ENCODE measurements at regions not wholly inside any gene's neighbourhood (a gene's known extent, or its start where the extent isn't known, plus 50 kb on each side); places are given as distances from the start of the nearest gene placed in this dataset.

DNA sequence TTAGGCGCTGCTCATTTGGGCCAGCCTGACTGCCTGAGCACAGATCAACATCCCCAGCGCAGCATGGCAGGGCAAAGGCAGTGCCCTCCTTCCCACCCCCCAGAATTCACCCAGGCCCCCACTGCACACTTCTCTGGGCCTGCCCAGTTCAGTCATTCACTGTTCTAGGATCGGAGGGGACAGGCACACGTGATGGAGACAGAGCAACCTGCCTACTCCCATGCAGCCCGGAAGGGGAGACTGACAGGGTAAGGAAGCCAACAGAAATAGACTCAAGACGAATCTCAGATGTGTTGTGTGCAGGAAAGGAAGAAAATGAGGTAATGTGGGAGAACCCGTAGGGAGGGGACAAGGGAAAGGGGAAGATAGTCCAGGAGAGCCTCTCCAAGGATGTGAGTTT lies 59.2 kb upstream of the LYRM9 start:
- no peak for TF ChIP-seq EZH2phosphoT487 (IDR thresholded peaks at IDR 0.05; ENCODE audit: borderline replicate concordance, low read depth, low read length)
- TF ChIP-seq, protein P1, sequence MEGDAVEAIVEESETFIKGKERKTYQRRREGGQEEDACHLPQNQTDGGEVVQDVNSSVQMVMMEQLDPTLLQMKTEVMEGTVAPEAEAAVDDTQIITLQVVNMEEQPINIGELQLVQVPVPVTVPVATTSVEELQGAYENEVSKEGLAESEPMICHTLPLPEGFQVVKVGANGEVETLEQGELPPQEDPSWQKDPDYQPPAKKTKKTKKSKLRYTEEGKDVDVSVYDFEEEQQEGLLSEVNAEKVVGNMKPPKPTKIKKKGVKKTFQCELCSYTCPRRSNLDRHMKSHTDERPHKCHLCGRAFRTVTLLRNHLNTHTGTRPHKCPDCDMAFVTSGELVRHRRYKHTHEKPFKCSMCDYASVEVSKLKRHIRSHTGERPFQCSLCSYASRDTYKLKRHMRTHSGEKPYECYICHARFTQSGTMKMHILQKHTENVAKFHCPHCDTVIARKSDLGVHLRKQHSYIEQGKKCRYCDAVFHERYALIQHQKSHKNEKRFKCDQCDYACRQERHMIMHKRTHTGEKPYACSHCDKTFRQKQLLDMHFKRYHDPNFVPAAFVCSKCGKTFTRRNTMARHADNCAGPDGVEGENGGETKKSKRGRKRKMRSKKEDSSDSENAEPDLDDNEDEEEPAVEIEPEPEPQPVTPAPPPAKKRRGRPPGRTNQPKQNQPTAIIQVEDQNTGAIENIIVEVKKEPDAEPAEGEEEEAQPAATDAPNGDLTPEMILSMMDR (conservative IDR thresholded peaks at IDR 0.05; ENCODE audit: low read length) = no peak

All from OCI-LY7 (cell line).